Endothelial cell of umbilical vein (primary cell): ENCODE measurements at regions not wholly inside any gene's neighbourhood (a gene's known extent, or its start where the extent isn't known, plus 50 kb on each side); places are given as distances from the start of the nearest gene placed in this dataset.

Experiments used
- BruUV-seq: library from RNA; stranded (reverse); fragments of 400-500 nt; replicated peaks from 2 replicates; lab custom pipeline; 2021; lab: Mats Ljungman, UMichigan
- CTCF ChIA-PET: fragments of 300-600, 350-600 bp; sonication (Branson Sonifier 250); formaldehyde crosslinking; loops from one replicate; lab custom pipeline; 2021; ENCODE audit warnings: antibody characterized with exemption, inconsistent platforms; lab: Charles Lee
- POLR2A ChIA-PET: fragments of 300-600, 350-600 bp; sonication (Branson Sonifier 250); formaldehyde crosslinking; loops from one replicate; lab custom pipeline; 2021; ENCODE audit warnings: antibody characterized with exemption, inconsistent platforms; lab: Charles Lee
- DNase-seq: peaks from one replicate; pipeline ENCODE4 v3.0.0-alpha.2; 2011; ENCODE audit warnings: low read depth, low spot score
- FAIRE-seq: peaks from 2 replicates; lab custom pipeline; 2011; peaks lifted over from hg19 to GRCh38; lab: Jason Lieb, UNC
- H2AFZ ChIP-seq: 2 replicates; pipeline ENCODE4 v1.6.0; 2012; ENCODE audit warnings: low read depth, low read length, control low read depth, inconsistent platforms
- H3K27ac ChIP-seq: 2 replicates; pipeline ENCODE4 v1.5.1; 2011; ENCODE audit warnings: low read depth, mild to moderate bottlenecking, control low read depth, low read length, moderate library complexity; ENCODE audit not compliant: insufficient read depth
- H3K27me3 ChIP-seq, 2 experiments: 2 replicates each; pipeline versions ENCODE4 v1.6.0 to v1.6.1; 2011; ENCODE audit warnings: low read length in 2 of 2, mixed read lengths in 1 of 2; ENCODE audit not compliant: control insufficient read depth in 2 of 2, insufficient read depth in 2 of 2
- H3K36me3 ChIP-seq, 2 experiments: 2 replicates in 1 of 2; 3 replicates in 1 of 2; pipeline ENCODE4 v1.5.1; 2011; ENCODE audit warnings: low read length in 2 of 2, mild to moderate bottlenecking in 1 of 2, moderate library complexity in 1 of 2; ENCODE audit not compliant: control insufficient read depth in 2 of 2, insufficient read depth in 2 of 2; ENCODE audit errors: extremely low read depth in 1 of 2
- H3K4me1 ChIP-seq: 3 replicates; pipeline ENCODE4 v1.5.1; 2011; ENCODE audit warnings: mild to moderate bottlenecking, low read length; ENCODE audit not compliant: control insufficient read depth, insufficient read depth; ENCODE audit errors: extremely low read depth
- H3K4me2 ChIP-seq: 2 replicates; pipeline ENCODE4 v1.6.1; 2011; ENCODE audit warnings: low read length, control low read depth, mixed read lengths; ENCODE audit not compliant: insufficient read depth
- H3K4me3 ChIP-seq, 3 experiments: fragments of 200-600 bp in 1 of 3; sonication (generic), shearing (Covaris generic) in 1 of 3; replicated peaks in 1 of 3; 2 replicates each; pipeline ENCODE4 v1.5.1; 2011 to 2016; ENCODE audit warnings: control low read depth in 3 of 3, low read length in 3 of 3, mild to moderate bottlenecking in 2 of 3, inconsistent platforms in 1 of 3, low read depth in 1 of 3, moderate library complexity in 1 of 3; ENCODE audit not compliant: insufficient read depth in 1 of 3
- H3K79me2 ChIP-seq: 2 replicates; pipeline ENCODE4 v1.6.0; 2012; ENCODE audit warnings: low read length, inconsistent platforms; ENCODE audit not compliant: control insufficient read depth, insufficient read depth
- H3K9ac ChIP-seq: replicated peaks from 2 replicates; pipeline ENCODE3; 2011; ENCODE audit warnings: low read length, control low read depth; ENCODE audit not compliant: insufficient read depth; ENCODE audit errors: extremely low read depth
- H3K9me1 ChIP-seq: replicated peaks from 3 replicates; pipeline ENCODE4 v1.6.0; 2011; ENCODE audit warnings: mild to moderate bottlenecking, low read length; ENCODE audit not compliant: control insufficient read depth, insufficient read depth; ENCODE audit errors: extremely low read depth
- H3K9me3 ChIP-seq: replicated peaks from 2 replicates; pipeline ENCODE4 v1.5.1; 2012; ENCODE audit warnings: low read length, inconsistent platforms; ENCODE audit not compliant: control insufficient read depth, insufficient read depth
- H4K20me1 ChIP-seq: replicated peaks from 2 replicates; pipeline ENCODE3; 2011; ENCODE audit warnings: mild to moderate bottlenecking, low read length; ENCODE audit not compliant: control insufficient read depth, insufficient read depth; ENCODE audit errors: extremely low read depth
- EZH2 ChIP-seq: IDR thresholded peaks from 2 replicates; pipeline ENCODE4 v1.6.1; 2012; ENCODE audit warnings: borderline replicate concordance, low read depth, mild to moderate bottlenecking, moderate library complexity, low read length, inconsistent platforms; ENCODE audit not compliant: severe bottlenecking
- FOS ChIP-seq: IDR thresholded peaks from 2 replicates; pipeline ENCODE4 v1.6.1; 2011; ENCODE audit warnings: mild to moderate bottlenecking, low read length, moderate library complexity, borderline replicate concordance; ENCODE audit not compliant: insufficient read depth
- GATA2 ChIP-seq: IDR thresholded peaks from 2 replicates; pipeline ENCODE4 v1.7.0; 2011; ENCODE audit warnings: low read depth, mild to moderate bottlenecking, moderate library complexity, mixed read lengths, low read length; ENCODE audit not compliant: insufficient read length, insufficient read depth
- JUN ChIP-seq: IDR thresholded peaks from 2 replicates; pipeline ENCODE4 v1.6.1; 2011; ENCODE audit warnings: borderline replicate concordance, low read depth; ENCODE audit not compliant: insufficient read length, insufficient read depth
- MYC ChIP-seq: IDR thresholded peaks from one replicate; pipeline ENCODE4 v1.6.1; 2011; ENCODE audit warnings: mild to moderate bottlenecking, low read depth, low read length
- POLR2A ChIP-seq: IDR thresholded peaks from 2 replicates; pipeline ENCODE4 v1.6.1; 2012; ENCODE audit warnings: low read depth, mild to moderate bottlenecking, control low read depth, low read length
- POLR2AphosphoS5 ChIP-seq: IDR thresholded peaks from 2 replicates; pipeline ENCODE4 v1.6.1; 2012; ENCODE audit warnings: low read depth, mild to moderate bottlenecking, control low read depth, low read length, moderate library complexity; ENCODE audit not compliant: insufficient read depth
- dilution Hi-C: fragments of 300-500 bp; cut with MboI; formaldehyde crosslinking; loops from one replicate; pipeline ENCODE4 v1.15.0; 2019; ENCODE audit warnings: low sequenced_read_pairs; ENCODE audit not compliant: extremely low pct_ligation_motif_present
- intact Hi-C: fragments of 100-400 bp; cut with micrococcal nuclease; formaldehyde crosslinking; loops from one replicate; pipeline ENCODE4 v1.10.0; 2022
- TF ChIP-seq, protein P1 (sequence below), 2 donors: IDR thresholded peaks; 1 replicate in 1 of 2; 2 replicates in 1 of 2; pipeline ENCODE4 v1.5.1; 2011; ENCODE audit warnings: low read length in 2 of 2, mild to moderate bottlenecking in 2 of 2, moderate library complexity in 2 of 2, control low read depth in 1 of 2, inconsistent platforms in 1 of 2, low read depth in 1 of 2; ENCODE audit not compliant: insufficient read depth in 1 of 2; ENCODE audit errors: extremely low read depth in 1 of 2
- TF ChIP-seq, protein P2 (sequence below): IDR thresholded peaks from 2 replicates; pipeline ENCODE4 v1.6.1; 2011; ENCODE audit not compliant: insufficient read depth, insufficient read length

DNA sequence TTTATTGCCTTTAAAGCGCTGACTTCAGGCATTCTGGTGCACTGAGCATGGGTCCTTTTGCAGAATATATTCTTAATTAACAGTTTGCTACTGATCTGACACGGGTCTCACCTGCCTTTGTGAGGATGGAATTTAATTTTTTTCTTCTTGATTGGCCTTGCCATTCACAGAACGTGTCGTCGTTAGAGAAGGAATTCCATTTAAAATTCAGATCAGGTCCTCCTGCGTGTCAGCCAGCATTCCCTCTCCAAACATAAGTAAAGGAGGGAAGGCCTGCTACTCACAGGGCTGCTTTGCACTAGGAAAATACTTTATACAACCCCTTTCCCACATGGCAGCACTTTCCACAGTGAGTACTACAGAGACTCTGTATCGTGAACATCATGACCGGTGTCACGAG lies 492.7 kb downstream of the NTRK3 start:
- Histone ChIP-seq H3K79me2 (no peaks in the 10 kb centered on the region), H3K4me1 (peaks cover 5% of the 10 kb centered on the region), H3K36me3 (no peaks in the 10 kb centered on the region), H3K4me2 (no peak overlapping the region), H3K27me3 (no peaks in the 10 kb centered on the region), H3K9me1 (no peaks in the 10 kb centered on the region), H4K20me1 (no peaks in the 10 kb centered on the region), H3K4me3 (no peak overlapping the region), H2AFZ (no peak overlapping the region), H3K9me3 (no peaks in the 10 kb centered on the region), H3K9ac (no peak overlapping the region), H3K27ac (no peak overlapping the region)
- POLR2A ChIA-PET: no interaction called here
- BruUV-seq: no TSS peak
- FAIRE-seq (no peak), DNase-seq (no peak)
- TF ChIP-seq POLR2AphosphoS5 (no peak), JUN (no peak), FOS (no peak), GATA2 (no peak), EZH2 (no peak), POLR2A (no peak), MYC (no peak)
- TF ChIP-seq, protein P1, sequence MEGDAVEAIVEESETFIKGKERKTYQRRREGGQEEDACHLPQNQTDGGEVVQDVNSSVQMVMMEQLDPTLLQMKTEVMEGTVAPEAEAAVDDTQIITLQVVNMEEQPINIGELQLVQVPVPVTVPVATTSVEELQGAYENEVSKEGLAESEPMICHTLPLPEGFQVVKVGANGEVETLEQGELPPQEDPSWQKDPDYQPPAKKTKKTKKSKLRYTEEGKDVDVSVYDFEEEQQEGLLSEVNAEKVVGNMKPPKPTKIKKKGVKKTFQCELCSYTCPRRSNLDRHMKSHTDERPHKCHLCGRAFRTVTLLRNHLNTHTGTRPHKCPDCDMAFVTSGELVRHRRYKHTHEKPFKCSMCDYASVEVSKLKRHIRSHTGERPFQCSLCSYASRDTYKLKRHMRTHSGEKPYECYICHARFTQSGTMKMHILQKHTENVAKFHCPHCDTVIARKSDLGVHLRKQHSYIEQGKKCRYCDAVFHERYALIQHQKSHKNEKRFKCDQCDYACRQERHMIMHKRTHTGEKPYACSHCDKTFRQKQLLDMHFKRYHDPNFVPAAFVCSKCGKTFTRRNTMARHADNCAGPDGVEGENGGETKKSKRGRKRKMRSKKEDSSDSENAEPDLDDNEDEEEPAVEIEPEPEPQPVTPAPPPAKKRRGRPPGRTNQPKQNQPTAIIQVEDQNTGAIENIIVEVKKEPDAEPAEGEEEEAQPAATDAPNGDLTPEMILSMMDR (IDR thresholded peaks at IDR 0.05; ENCODE audit: extremely low read depth in 1 of 2, insufficient read depth in 1 of 2, low read depth in 1 of 2, low read length in 2 of 2): no peak
- TF ChIP-seq, protein P2, sequence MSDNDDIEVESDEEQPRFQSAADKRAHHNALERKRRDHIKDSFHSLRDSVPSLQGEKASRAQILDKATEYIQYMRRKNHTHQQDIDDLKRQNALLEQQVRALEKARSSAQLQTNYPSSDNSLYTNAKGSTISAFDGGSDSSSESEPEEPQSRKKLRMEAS: no peak
- intact Hi-C loops: no loop called here
- dilution Hi-C loops: no loop called here
- CTCF ChIA-PET: interaction anchor here (1.3 kb wide), 1 partner anchor 11 kb away, joined by 4 read pairs; no protein-coding TSS in a partner anchor
